ENCODE measurements at regions not wholly inside any gene's neighbourhood (a gene's known extent, or its start where the extent isn't known, plus 50 kb on each side); places are given as distances from the start of the nearest gene placed in this dataset.
"Not testable (repeated sequence)": the region's sequence is repeated elsewhere in the genome, so short reads cannot be mapped to it uniquely, and the experiment has no call there.

GRCh38 chr15:92768131-92768530 lies 112.6 kb upstream of the FAM174B start:
- DNase-seq = not testable (repeated sequence)

GRCh38 chr15:92770641-92771040 lies 115.1 kb upstream of the FAM174B start:
- DNase-seq = no peak

GRCh38 chr15:92772061-92772460 lies 116.5 kb upstream of the FAM174B start:
- no peak for DNase-seq

GRCh38 chr15:92772626-92773244 lies 117.2 kb upstream of the FAM174B start:
- no peak for DNase-seq

GRCh38 chr15:92773340-92773739 lies 117.8 kb upstream of the FAM174B start:
- no peak for DNase-seq

- no peak for DNase-seq
Measured at GRCh38 chr15:92779874-92780273, 120.2 kb upstream of the CHD2 start.

- DNase-seq = no peak
Measured at GRCh38 chr15:92780843-92781242, 119.3 kb upstream of the CHD2 start.

GRCh38 chr15:92781925-92782453 lies 118.1 kb upstream of the CHD2 start:
- DNase-seq = no peak

GRCh38 chr15:92787116-92787515 lies 113.0 kb upstream of the CHD2 start:
- DNase-seq = no peak

- no peak for DNase-seq
Measured at GRCh38 chr15:92788196-92788595, 111.9 kb upstream of the CHD2 start.

GRCh38 chr15:92788793-92789192 lies 111.3 kb upstream of the CHD2 start:
- DNase-seq = not testable (repeated sequence)

- DNase-seq = no peak
Measured at GRCh38 chr15:92796161-92796611, 103.9 kb upstream of the CHD2 start.

GRCh38 chr15:92797168-92798052 lies 102.7 kb upstream of the CHD2 start:
- DNase-seq = no peak

- DNase-seq = no peak
Measured at GRCh38 chr15:92800013-92800412, 100.1 kb upstream of the CHD2 start.

GRCh38 chr15:92800416-92801055 lies 99.6 kb upstream of the CHD2 start:
- not testable (repeated sequence) for DNase-seq

GRCh38 chr15:92801056-92801773 lies 98.9 kb upstream of the CHD2 start:
- not testable (repeated sequence) for DNase-seq

GRCh38 chr15:92801774-92802464 lies 98.2 kb upstream of the CHD2 start:
- no peak for DNase-seq

- DNase-seq = no peak
Measured at GRCh38 chr15:92803536-92803851, 96.6 kb upstream of the CHD2 start.

GRCh38 chr15:92803852-92804609 lies 96.1 kb upstream of the CHD2 start:
- peak in 2 of 4 experiments; percentile 13 to 16 for DNase-seq

GRCh38 chr15:92804610-92804936 lies 95.6 kb upstream of the CHD2 start:
- DNase-seq = not testable (repeated sequence)

GRCh38 chr15:92805080-92805690 lies 94.9 kb upstream of the CHD2 start:
- DNase-seq = no peak

Measured in activated naive CD4-positive, alpha-beta T cell (primary cell).